ENCODE measurements at regions not wholly inside any gene's neighbourhood (a gene's known extent, or its start where the extent isn't known, plus 50 kb on each side); places are given as distances from the start of the nearest gene placed in this dataset.
A peak's percentile ranks its signal among the peaks of the same experiment; 100 is the strongest.

GRCh38 chr6:118709859-118710350 lies 58.5 kb upstream of the CEP85L start:
- Histone ChIP-seq H3K27me3 (replicated peaks in 1 of 7) (no peaks in the 10 kb centered on the region), H3K4me1 (peaks cover 36 to 71% (median 54%) of the 10 kb centered on the region in 6 donors), H3K27ac (peak overlapping the region; percentile 70 to 91 (median 87)), H3K36me3 (no peaks in the 10 kb centered on the region), H3K9me3 (no peaks in the 10 kb centered on the region), H3K4me3 (peak overlapping the region; percentile 45 to 79 (median 52))
- intact Hi-C loops (cut with DNase I; ENCODE audit: low total_unique reads) = loop anchor here (10.0 kb wide), 1 partner anchor 55 kb away; the partner anchor contains the start of gene CEP85L
- TF ChIP-seq CTCF (IDR thresholded peaks at IDR 0.05 in 8 of 11, conservative IDR thresholded peaks at IDR 0.05 in 3 of 11) (no peak), POLR2A (IDR thresholded peaks at IDR 0.05) (peak in 1 of 3 donors; percentile 50), POLR2AphosphoS5 (IDR thresholded peaks at IDR 0.05) (peak in 1 of 3 donors; percentile 91)
- 1 to 5% (median 2%) methylated on average over 3 of the region's 3 CpGs for WGBS, 5 donors
- peak; percentile 86 for DNase-seq

- Histone ChIP-seq H3K27me3 (replicated peaks in 1 of 7) (no peaks in the 10 kb centered on the region), H3K9me3 (no peaks in the 10 kb centered on the region), H3K4me3 (peak overlapping the region; percentile 36 to 79 (median 49)), H3K36me3 (no peaks in the 10 kb centered on the region), H3K27ac (peak overlapping the region; percentile 58 to 91 (median 87)), H3K4me1 (peaks cover 45 to 83% (median 65%) of the 10 kb centered on the region in 6 donors)
- TF ChIP-seq POLR2A (IDR thresholded peaks at IDR 0.05) (no peak), CTCF (IDR thresholded peaks at IDR 0.05 in 8 of 11, conservative IDR thresholded peaks at IDR 0.05 in 3 of 11) (no peak), POLR2AphosphoS5 (IDR thresholded peaks at IDR 0.05) (no peak)
- intact Hi-C loops (cut with DNase I; ENCODE audit: low total_unique reads) = loop anchor here (10.0 kb wide), 1 partner anchor 54 kb away; the partner anchor contains the start of gene CEP85L
- WGBS, 5 donors = 14 to 16% (median 14%) methylated on average over 5 of the region's 5 CpGs
- DNase-seq = no peak
Observed at GRCh38 chr6:118708744-118709143, 57.4 kb upstream of the CEP85L start.

GRCh38 chr6:118708055-118708454 lies 56.7 kb upstream of the CEP85L start:
- Histone ChIP-seq H3K4me3 (peak overlapping the region in 5 of 8 donors; percentile 7 to 79 (median 51)), H3K36me3 (no peaks in the 10 kb centered on the region), H3K9me3 (no peaks in the 10 kb centered on the region), H3K4me1 (peaks cover 47 to 90% (median 69%) of the 10 kb centered on the region in 6 donors), H3K27ac (peak overlapping the region; percentile 58 to 91 (median 87)), H3K27me3 (replicated peaks in 1 of 7) (no peaks in the 10 kb centered on the region)
- no peak for DNase-seq
- intact Hi-C loops (cut with DNase I; ENCODE audit: low total_unique reads) = loop anchor here (10.0 kb wide), 1 partner anchor 53 kb away; the partner anchor contains the start of gene CEP85L
- TF ChIP-seq POLR2AphosphoS5 (IDR thresholded peaks at IDR 0.05) (no peak), POLR2A (IDR thresholded peaks at IDR 0.05) (no peak), CTCF (IDR thresholded peaks at IDR 0.05 in 8 of 11, conservative IDR thresholded peaks at IDR 0.05 in 3 of 11) (no peak)
- WGBS, 5 donors = 89 to 97% (median 92%) methylated on average over 3 of the region's 3 CpGs

GRCh38 chr6:118706702-118707101 lies 55.3 kb upstream of the CEP85L start:
- Histone ChIP-seq H3K4me1 (peaks cover 47 to 92% (median 69%) of the 10 kb centered on the region in 6 donors), H3K36me3 (no peaks in the 10 kb centered on the region), H3K9me3 (no peaks in the 10 kb centered on the region), H3K4me3 (peak overlapping the region in 1 of 8 donors; percentile 48), H3K27me3 (replicated peaks in 1 of 7) (no peaks in the 10 kb centered on the region), H3K27ac (peak overlapping the region; percentile 19 to 67 (median 59))
- TF ChIP-seq POLR2AphosphoS5 (IDR thresholded peaks at IDR 0.05) (no peak), CTCF (IDR thresholded peaks at IDR 0.05 in 8 of 11, conservative IDR thresholded peaks at IDR 0.05 in 3 of 11) (no peak), POLR2A (IDR thresholded peaks at IDR 0.05) (no peak)
- intact Hi-C loops (cut with DNase I; ENCODE audit: low total_unique reads) = loop anchor here (10.0 kb wide), 1 partner anchor 52 kb away; the partner anchor contains the start of gene CEP85L
- 72 to 98% (median 89%) methylated on average over 3 of the region's 3 CpGs for WGBS, 5 donors
- DNase-seq = no peak
